ENCODE measurements at regions not wholly inside any gene's neighbourhood (a gene's known extent, or its start where the extent isn't known, plus 50 kb on each side); places are given as distances from the start of the nearest gene placed in this dataset.

DNA sequence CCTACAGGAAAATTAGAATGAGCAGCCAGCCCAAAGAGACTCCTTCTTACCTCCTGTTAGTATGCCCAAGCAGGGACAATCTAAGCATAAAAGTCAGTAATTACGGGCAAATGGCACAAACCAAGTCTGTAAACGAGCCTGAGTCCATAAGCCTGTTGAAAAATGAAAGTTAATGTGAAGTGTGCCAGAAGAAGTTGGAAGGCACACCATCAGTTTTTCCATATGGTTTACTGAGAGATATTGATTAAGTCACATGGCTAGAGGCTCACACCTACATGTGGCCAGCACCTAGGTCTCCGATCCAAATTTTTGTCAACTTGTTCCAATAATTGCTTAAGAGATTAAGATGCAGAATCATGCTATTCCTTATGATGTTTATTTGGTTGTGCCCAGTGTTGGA is 242.4 kb upstream of the CSF3R start:
- Histone ChIP-seq H3K9me3 (ENCODE audit: insufficient read depth in 2 of 2, low read depth in 1 of 2, low read length in 1 of 2) (no peaks in the 10 kb centered on the region), H3K36me3 (ENCODE audit: control insufficient read depth in 2 of 4, insufficient read depth in 4 of 4, low read length in 3 of 4) (no peaks in the 10 kb centered on the region), H2BK120ac (replicated peaks; ENCODE audit: low read depth, low read length) (no peak overlapping the region), H2BK15ac (ENCODE audit: low read length) (no peak overlapping the region), H3K23me2 (ENCODE audit: low read depth, low read length) (no peaks in the 10 kb centered on the region), H2BK12ac (ENCODE audit: low read depth, low read length) (no peak overlapping the region), H3K4me3 (ENCODE audit: extremely low read depth in 1 of 4, insufficient read depth in 2 of 4, low read depth in 3 of 4, low read length in 4 of 4) (no peak overlapping the region), H3K23ac (ENCODE audit: insufficient read length) (no peak overlapping the region), H3K79me2 (ENCODE audit: control insufficient read depth in 1 of 2, insufficient read depth in 2 of 2, low read length in 2 of 2) (no peaks in the 10 kb centered on the region), H3K4me2 (ENCODE audit: insufficient read depth in 1 of 2, low read depth in 2 of 2, low read length in 2 of 2) (no peak overlapping the region), H3K14ac (ENCODE audit: insufficient read length) (no peak overlapping the region), H2AK5ac (ENCODE audit: low read depth, low read length) (no peak overlapping the region), H3K56ac (replicated peaks; ENCODE audit: insufficient read length, low read depth, low read length) (no peak overlapping the region), H3K79me1 (ENCODE audit: low read depth, low read length) (no peaks in the 10 kb centered on the region), H2BK5ac (ENCODE audit: low read depth, low read length) (no peak overlapping the region), H3K4me1 (replicated peaks in 1 of 4; ENCODE audit: control insufficient read depth in 3 of 4, insufficient read depth in 4 of 4, low read length in 3 of 4) (peaks cover 0 to 3% (median 0%) of the 10 kb centered on the region in 4 experiments; a peak in 3 of 7 replicates), H4K5ac (ENCODE audit: insufficient read length, low read depth, low read length) (no peak overlapping the region), H3K27ac (ENCODE audit: low read depth, low read length) (no peak overlapping the region), H4K91ac (replicated peaks; ENCODE audit: insufficient read length, low read length) (no peak overlapping the region), H4K20me1 (replicated peaks in 1 of 2; ENCODE audit: control insufficient read depth in 1 of 2, insufficient read depth in 2 of 2, low read length in 2 of 2) (no peaks in the 10 kb centered on the region), H4K8ac (ENCODE audit: extremely low read depth, insufficient read depth, low read length) (no peak overlapping the region), H2BK20ac (ENCODE audit: low read length) (no peak overlapping the region), H3K9ac (replicated peaks in 1 of 4; ENCODE audit: extremely low read depth in 1 of 4, low read depth in 3 of 4, low read length in 3 of 4) (no peak overlapping the region), H3K18ac (ENCODE audit: extremely low read depth, low read length) (no peak overlapping the region), H3K4ac (replicated peaks; ENCODE audit: insufficient read length, low read depth, low read length) (no peak overlapping the region), H3K27me3 (replicated peaks in 1 of 4; ENCODE audit: control insufficient read depth in 3 of 4, extremely low read depth in 1 of 4, insufficient read depth in 3 of 4, low read length in 3 of 4) (no peaks in the 10 kb centered on the region), H2AFZ (ENCODE audit: low read length) (no peak overlapping the region)
- WGBS, 2 experiments (ENCODE audit: extremely low coverage in 1 of 2, insufficient coverage in 1 of 2, insufficient read length in 1 of 2, insufficient replicate concordance in 2 of 2, low coverage in 1 of 2, low lambda C conversion rate in 2 of 2, missing lambda C conversion rate in 1 of 2) = 92% methylated on average over 3 of the region's 3 CpGs; no CpG with 5 or more reads in 1 of the 2 experiments
- DNase-seq (ENCODE audit: low read depth in 1 of 2, low spot score in 2 of 2) = no peak
- ChIA-PET POLR2A (ENCODE audit: partially characterized antibody) (no interaction called here), CTCF (ENCODE audit: partially characterized antibody) (interaction anchor here (1.2 to 5.6 kb wide), 3 partner anchors 49 to 140 kb away, joined by 3 to 26 read pairs (median 5); no protein-coding TSS in a partner anchor)
- TF ChIP-seq RAD21 (IDR thresholded peaks at IDR 0.05 in 1 of 2, conservative IDR thresholded peaks at IDR 0.05 in 1 of 2; ENCODE audit: low read depth in 2 of 2, low read length in 2 of 2) (no peak), NRF1 (IDR thresholded peaks at IDR 0.05; ENCODE audit: low read depth, low read length) (no peak), POLR2A (IDR thresholded peaks at IDR 0.05; ENCODE audit: control extremely low read depth in 1 of 2, low read depth in 2 of 2, low read length in 2 of 2) (no peak)
- no peak for FAIRE-seq

Measured in H1 (cell line).